Endothelial cell of umbilical vein (primary cell): ENCODE measurements at regions not wholly inside any gene's neighbourhood (a gene's known extent, or its start where the extent isn't known, plus 50 kb on each side); places are given as distances from the start of the nearest gene placed in this dataset.

Experiments used
- BruUV-seq: library from RNA; stranded (reverse); fragments of 400-500 nt; replicated peaks from 2 replicates; lab custom pipeline; 2021; lab: Mats Ljungman, UMichigan
- CTCF ChIA-PET: fragments of 300-600, 350-600 bp; sonication (Branson Sonifier 250); formaldehyde crosslinking; loops from one replicate; lab custom pipeline; 2021; ENCODE audit warnings: antibody characterized with exemption, inconsistent platforms; lab: Charles Lee
- POLR2A ChIA-PET: fragments of 300-600, 350-600 bp; sonication (Branson Sonifier 250); formaldehyde crosslinking; loops from one replicate; lab custom pipeline; 2021; ENCODE audit warnings: antibody characterized with exemption, inconsistent platforms; lab: Charles Lee
- DNase-seq: peaks from one replicate; pipeline ENCODE4 v3.0.0-alpha.2; 2011; ENCODE audit warnings: low read depth, low spot score
- FAIRE-seq: peaks from 2 replicates; lab custom pipeline; 2011; peaks lifted over from hg19 to GRCh38; lab: Jason Lieb, UNC
- H2AFZ ChIP-seq: 2 replicates; pipeline ENCODE4 v1.6.0; 2012; ENCODE audit warnings: low read depth, low read length, control low read depth, inconsistent platforms
- H3K27ac ChIP-seq: 2 replicates; pipeline ENCODE4 v1.5.1; 2011; ENCODE audit warnings: low read depth, mild to moderate bottlenecking, control low read depth, low read length, moderate library complexity; ENCODE audit not compliant: insufficient read depth
- H3K27me3 ChIP-seq, 2 experiments: 2 replicates each; pipeline versions ENCODE4 v1.6.0 to v1.6.1; 2011; ENCODE audit warnings: low read length in 2 of 2, mixed read lengths in 1 of 2; ENCODE audit not compliant: control insufficient read depth in 2 of 2, insufficient read depth in 2 of 2
- H3K36me3 ChIP-seq, 2 experiments: 2 replicates in 1 of 2; 3 replicates in 1 of 2; pipeline ENCODE4 v1.5.1; 2011; ENCODE audit warnings: low read length in 2 of 2, mild to moderate bottlenecking in 1 of 2, moderate library complexity in 1 of 2; ENCODE audit not compliant: control insufficient read depth in 2 of 2, insufficient read depth in 2 of 2; ENCODE audit errors: extremely low read depth in 1 of 2
- H3K4me1 ChIP-seq: 3 replicates; pipeline ENCODE4 v1.5.1; 2011; ENCODE audit warnings: mild to moderate bottlenecking, low read length; ENCODE audit not compliant: control insufficient read depth, insufficient read depth; ENCODE audit errors: extremely low read depth
- H3K4me2 ChIP-seq: 2 replicates; pipeline ENCODE4 v1.6.1; 2011; ENCODE audit warnings: low read length, control low read depth, mixed read lengths; ENCODE audit not compliant: insufficient read depth
- H3K4me3 ChIP-seq, 3 experiments: fragments of 200-600 bp in 1 of 3; sonication (generic), shearing (Covaris generic) in 1 of 3; replicated peaks in 1 of 3; 2 replicates each; pipeline ENCODE4 v1.5.1; 2011 to 2016; ENCODE audit warnings: control low read depth in 3 of 3, low read length in 3 of 3, mild to moderate bottlenecking in 2 of 3, inconsistent platforms in 1 of 3, low read depth in 1 of 3, moderate library complexity in 1 of 3; ENCODE audit not compliant: insufficient read depth in 1 of 3
- H3K79me2 ChIP-seq: 2 replicates; pipeline ENCODE4 v1.6.0; 2012; ENCODE audit warnings: low read length, inconsistent platforms; ENCODE audit not compliant: control insufficient read depth, insufficient read depth
- H3K9ac ChIP-seq: replicated peaks from 2 replicates; pipeline ENCODE3; 2011; ENCODE audit warnings: low read length, control low read depth; ENCODE audit not compliant: insufficient read depth; ENCODE audit errors: extremely low read depth
- H3K9me1 ChIP-seq: replicated peaks from 3 replicates; pipeline ENCODE4 v1.6.0; 2011; ENCODE audit warnings: mild to moderate bottlenecking, low read length; ENCODE audit not compliant: control insufficient read depth, insufficient read depth; ENCODE audit errors: extremely low read depth
- H3K9me3 ChIP-seq: replicated peaks from 2 replicates; pipeline ENCODE4 v1.5.1; 2012; ENCODE audit warnings: low read length, inconsistent platforms; ENCODE audit not compliant: control insufficient read depth, insufficient read depth
- H4K20me1 ChIP-seq: replicated peaks from 2 replicates; pipeline ENCODE3; 2011; ENCODE audit warnings: mild to moderate bottlenecking, low read length; ENCODE audit not compliant: control insufficient read depth, insufficient read depth; ENCODE audit errors: extremely low read depth
- EZH2 ChIP-seq: IDR thresholded peaks from 2 replicates; pipeline ENCODE4 v1.6.1; 2012; ENCODE audit warnings: borderline replicate concordance, low read depth, mild to moderate bottlenecking, moderate library complexity, low read length, inconsistent platforms; ENCODE audit not compliant: severe bottlenecking
- FOS ChIP-seq: IDR thresholded peaks from 2 replicates; pipeline ENCODE4 v1.6.1; 2011; ENCODE audit warnings: mild to moderate bottlenecking, low read length, moderate library complexity, borderline replicate concordance; ENCODE audit not compliant: insufficient read depth
- GATA2 ChIP-seq: IDR thresholded peaks from 2 replicates; pipeline ENCODE4 v1.7.0; 2011; ENCODE audit warnings: low read depth, mild to moderate bottlenecking, moderate library complexity, mixed read lengths, low read length; ENCODE audit not compliant: insufficient read length, insufficient read depth
- JUN ChIP-seq: IDR thresholded peaks from 2 replicates; pipeline ENCODE4 v1.6.1; 2011; ENCODE audit warnings: borderline replicate concordance, low read depth; ENCODE audit not compliant: insufficient read length, insufficient read depth
- MYC ChIP-seq: IDR thresholded peaks from one replicate; pipeline ENCODE4 v1.6.1; 2011; ENCODE audit warnings: mild to moderate bottlenecking, low read depth, low read length
- POLR2A ChIP-seq: IDR thresholded peaks from 2 replicates; pipeline ENCODE4 v1.6.1; 2012; ENCODE audit warnings: low read depth, mild to moderate bottlenecking, control low read depth, low read length
- POLR2AphosphoS5 ChIP-seq: IDR thresholded peaks from 2 replicates; pipeline ENCODE4 v1.6.1; 2012; ENCODE audit warnings: low read depth, mild to moderate bottlenecking, control low read depth, low read length, moderate library complexity; ENCODE audit not compliant: insufficient read depth
- dilution Hi-C: fragments of 300-500 bp; cut with MboI; formaldehyde crosslinking; loops from one replicate; pipeline ENCODE4 v1.15.0; 2019; ENCODE audit warnings: low sequenced_read_pairs; ENCODE audit not compliant: extremely low pct_ligation_motif_present
- intact Hi-C: fragments of 100-400 bp; cut with micrococcal nuclease; formaldehyde crosslinking; loops from one replicate; pipeline ENCODE4 v1.10.0; 2022
- TF ChIP-seq, protein P1 (sequence below): IDR thresholded peaks from 2 replicates; pipeline ENCODE4 v1.6.1; 2011; ENCODE audit not compliant: insufficient read depth, insufficient read length
- TF ChIP-seq, protein P2 (sequence below), 2 donors: IDR thresholded peaks; 1 replicate in 1 of 2; 2 replicates in 1 of 2; pipeline ENCODE4 v1.5.1; 2011; ENCODE audit warnings: low read length in 2 of 2, mild to moderate bottlenecking in 2 of 2, moderate library complexity in 2 of 2, control low read depth in 1 of 2, inconsistent platforms in 1 of 2, low read depth in 1 of 2; ENCODE audit not compliant: insufficient read depth in 1 of 2; ENCODE audit errors: extremely low read depth in 1 of 2

DNA sequence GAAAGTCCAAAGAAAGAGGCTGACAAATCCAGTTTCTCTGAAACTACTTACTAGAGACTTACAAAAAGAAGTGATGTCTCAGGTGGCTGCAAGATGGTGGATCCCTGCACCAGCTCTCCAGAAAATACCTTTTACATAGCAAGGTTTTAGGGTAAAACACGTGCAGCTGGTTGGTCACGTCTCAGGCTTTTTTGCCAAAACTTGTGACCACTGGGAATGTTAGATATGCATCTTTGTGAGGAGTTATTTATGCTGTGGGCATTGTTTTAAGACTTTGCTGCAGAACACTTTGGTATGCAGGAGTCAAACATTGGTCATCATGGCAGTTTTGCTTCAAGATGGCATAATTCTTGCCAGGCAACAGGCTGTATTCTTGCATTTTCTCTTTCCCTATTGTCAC is 1352.8 kb downstream of the REEP3 start:
- H3K27me3 ChIP-seq: no peaks in the 10 kb centered on the region
- TF ChIP-seq GATA2: peak; percentile 41
- no peak for TF ChIP-seq FOS
- TF ChIP-seq, protein P1, sequence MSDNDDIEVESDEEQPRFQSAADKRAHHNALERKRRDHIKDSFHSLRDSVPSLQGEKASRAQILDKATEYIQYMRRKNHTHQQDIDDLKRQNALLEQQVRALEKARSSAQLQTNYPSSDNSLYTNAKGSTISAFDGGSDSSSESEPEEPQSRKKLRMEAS: no peak
- TF ChIP-seq EZH2: no peak
- no peak overlapping the region for H3K9ac ChIP-seq
- dilution Hi-C loops (no loop called here), intact Hi-C loops (loop anchor here (2.0 to 10.0 kb wide), 2 partner anchors 139 to 467 kb away; no protein-coding TSS in a partner anchor)
- peaks cover 25% of the 10 kb centered on the region for H3K4me1 ChIP-seq
- no TSS peak for BruUV-seq
- no peaks in the 10 kb centered on the region for H3K9me1 ChIP-seq
- H4K20me1 ChIP-seq: no peaks in the 10 kb centered on the region
- H2AFZ ChIP-seq: peak overlapping the region; percentile 32
- H3K9me3 ChIP-seq: no peaks in the 10 kb centered on the region
- FAIRE-seq (no peak), DNase-seq (peak; percentile 25)
- H3K36me3 ChIP-seq: no peaks in the 10 kb centered on the region
- ChIA-PET CTCF (interaction anchor here (0.9 to 1.6 kb wide), 3 partner anchors 10 to 103 kb away, joined by 3 read pairs; no protein-coding TSS in a partner anchor), POLR2A (no interaction called here)
- peak overlapping the region; percentile 69 for H3K27ac ChIP-seq
- peak overlapping the region; percentile 10 for H3K4me2 ChIP-seq
- H3K4me3 ChIP-seq: no peak overlapping the region
- H3K79me2 ChIP-seq: no peaks in the 10 kb centered on the region

DNA sequence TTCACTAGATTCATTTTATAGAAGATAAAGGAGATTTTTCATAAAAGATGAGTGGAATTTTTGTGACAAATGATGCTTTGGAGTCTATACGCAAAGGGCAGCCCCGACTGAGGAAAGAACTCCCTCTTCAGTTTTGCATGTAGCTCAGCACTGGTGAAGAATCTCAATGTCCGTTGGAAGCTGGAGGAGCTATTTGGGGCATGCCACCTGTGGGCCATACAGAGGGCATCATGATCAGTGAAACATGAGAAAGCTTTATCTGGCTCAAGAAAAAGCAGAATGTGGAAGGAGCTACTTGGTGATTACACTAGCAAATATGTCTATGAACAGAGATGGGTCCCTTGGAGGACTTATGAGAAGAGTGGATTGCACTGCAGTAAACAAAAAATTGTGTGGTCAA is 1359.3 kb downstream of the REEP3 start:
- BruUV-seq: no TSS peak
- Histone ChIP-seq H2AFZ (no peak overlapping the region), H3K79me2 (no peaks in the 10 kb centered on the region), H3K4me1 (no peaks in the 10 kb centered on the region), H3K36me3 (no peaks in the 10 kb centered on the region), H3K4me2 (no peak overlapping the region), H3K27ac (no peak overlapping the region), H3K27me3 (no peaks in the 10 kb centered on the region), H3K9me1 (no peaks in the 10 kb centered on the region), H3K9ac (no peak overlapping the region), H3K9me3 (no peaks in the 10 kb centered on the region), H4K20me1 (no peaks in the 10 kb centered on the region), H3K4me3 (no peak overlapping the region)
- dilution Hi-C loops: no loop called here
- TF ChIP-seq POLR2AphosphoS5: no peak
- no peak for TF ChIP-seq POLR2A
- no peak for TF ChIP-seq FOS
- no peak for TF ChIP-seq JUN
- TF ChIP-seq, protein P1: no peak
- no peak for TF ChIP-seq MYC
- TF ChIP-seq GATA2: no peak
- no peak for TF ChIP-seq EZH2
- TF ChIP-seq, protein P2, sequence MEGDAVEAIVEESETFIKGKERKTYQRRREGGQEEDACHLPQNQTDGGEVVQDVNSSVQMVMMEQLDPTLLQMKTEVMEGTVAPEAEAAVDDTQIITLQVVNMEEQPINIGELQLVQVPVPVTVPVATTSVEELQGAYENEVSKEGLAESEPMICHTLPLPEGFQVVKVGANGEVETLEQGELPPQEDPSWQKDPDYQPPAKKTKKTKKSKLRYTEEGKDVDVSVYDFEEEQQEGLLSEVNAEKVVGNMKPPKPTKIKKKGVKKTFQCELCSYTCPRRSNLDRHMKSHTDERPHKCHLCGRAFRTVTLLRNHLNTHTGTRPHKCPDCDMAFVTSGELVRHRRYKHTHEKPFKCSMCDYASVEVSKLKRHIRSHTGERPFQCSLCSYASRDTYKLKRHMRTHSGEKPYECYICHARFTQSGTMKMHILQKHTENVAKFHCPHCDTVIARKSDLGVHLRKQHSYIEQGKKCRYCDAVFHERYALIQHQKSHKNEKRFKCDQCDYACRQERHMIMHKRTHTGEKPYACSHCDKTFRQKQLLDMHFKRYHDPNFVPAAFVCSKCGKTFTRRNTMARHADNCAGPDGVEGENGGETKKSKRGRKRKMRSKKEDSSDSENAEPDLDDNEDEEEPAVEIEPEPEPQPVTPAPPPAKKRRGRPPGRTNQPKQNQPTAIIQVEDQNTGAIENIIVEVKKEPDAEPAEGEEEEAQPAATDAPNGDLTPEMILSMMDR (IDR thresholded peaks at IDR 0.05; ENCODE audit: extremely low read depth in 1 of 2, insufficient read depth in 1 of 2, low read depth in 1 of 2, low read length in 2 of 2): no peak
- FAIRE-seq (no peak), DNase-seq (no peak)
- ChIA-PET CTCF (no interaction called here), POLR2A (no interaction called here)
- intact Hi-C loops: no loop called here
